ENCODE measurements at regions not wholly inside any gene's neighbourhood (a gene's known extent, or its start where the extent isn't known, plus 50 kb on each side); places are given as distances from the start of the nearest gene placed in this dataset.

DNA sequence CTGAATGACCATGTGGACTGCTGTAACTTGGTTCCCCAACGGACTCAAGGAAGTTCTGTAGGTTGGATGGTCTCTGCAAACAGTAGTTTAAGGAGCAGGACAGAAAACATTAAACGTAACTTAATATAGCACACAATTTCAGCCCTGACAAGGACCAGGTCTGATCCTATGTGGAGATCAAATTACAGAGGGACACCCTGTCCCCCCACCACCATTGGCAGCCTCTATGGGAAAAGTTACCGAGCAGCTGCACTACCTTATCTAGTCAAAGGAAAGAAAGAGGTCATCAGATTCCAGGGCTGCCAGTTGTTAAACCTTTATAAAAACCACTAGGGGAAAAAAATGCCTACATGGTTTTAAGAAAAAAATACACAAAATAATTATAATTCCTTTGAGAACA is 191.5 kb upstream of the RSPO3 start:
- Histone ChIP-seq H3K4ac (ENCODE audit: low read depth, low read length) (no peak overlapping the region), H3K9me1 (ENCODE audit: insufficient read depth, low read length) (no peaks in the 10 kb centered on the region), H3K4me3 (ENCODE audit: insufficient read depth, low read depth, low read length) (no peak overlapping the region), H3K4me2 (ENCODE audit: low read depth, low read length) (no peak overlapping the region), H2BK20ac (ENCODE audit: low read depth, low read length) (no peak overlapping the region), H3K18ac (ENCODE audit: low read depth, low read length) (no peak overlapping the region), H3K14ac (replicated peaks; ENCODE audit: low read depth, low read length) (no peak overlapping the region), H2AK5ac (ENCODE audit: low read depth, low read length) (no peak overlapping the region), H3K9me3 (ENCODE audit: control insufficient read depth, insufficient read depth, low read length) (no peaks in the 10 kb centered on the region), H2BK120ac (ENCODE audit: low read depth, low read length) (no peak overlapping the region), H3K27me3 (ENCODE audit: control insufficient read depth, insufficient read depth, low read length) (no peaks in the 10 kb centered on the region), H3K56ac (ENCODE audit: extremely low read depth, insufficient read depth, low read length) (no peak overlapping the region), H3K36me3 (ENCODE audit: control insufficient read depth, insufficient read depth, low read length) (no peaks in the 10 kb centered on the region), H4K5ac (ENCODE audit: low read depth, low read length) (no peak overlapping the region), H2AFZ (replicated peaks; ENCODE audit: low read length, poor library complexity) (no peak overlapping the region), H3K4me1 (ENCODE audit: control insufficient read depth, insufficient read depth, low read length) (no peaks in the 10 kb centered on the region; the same call in 1 of the 2 replicates), H3K23ac (ENCODE audit: low read depth, low read length) (no peak overlapping the region), H4K8ac (ENCODE audit: low read depth in 2 of 2, low read length in 2 of 2) (no peak overlapping the region), H2BK15ac (ENCODE audit: low read depth, low read length) (no peak overlapping the region; the same call in 2 of the 3 replicates), H3K9ac (ENCODE audit: low read depth, low read length) (no peak overlapping the region), H3K79me1 (ENCODE audit: low read depth in 1 of 2, low read length in 2 of 2) (no peaks in the 10 kb centered on the region), H2BK5ac (ENCODE audit: low read depth, low read length, poor library complexity, severe bottlenecking) (no peak overlapping the region), H4K91ac (ENCODE audit: insufficient read depth, low read depth, low read length) (no peak overlapping the region), H3K27ac (ENCODE audit: insufficient read depth, low read length) (no peak overlapping the region), H4K20me1 (ENCODE audit: insufficient read depth, low read length) (no peaks in the 10 kb centered on the region), H2AK9ac (replicated peaks; ENCODE audit: low read depth, low read length, poor library complexity) (no peak overlapping the region)
- BruUV-seq (replicated peaks): no TSS peak
- intact Hi-C loops (cut with micrococcal nuclease): no loop called here
- WGBS, 2 experiments (ENCODE audit: extremely low coverage in 2 of 2, insufficient read length in 1 of 2): no CpG with 5 or more reads among the region's 3 CpGs
- dilution Hi-C loops (cut with HindIII; ENCODE audit: low sequenced_read_pairs, unreplicated experiment): no loop called here
- CTCF ChIA-PET: no interaction called here
- no peak for DNase-seq
- TF ChIP-seq, protein P1, sequence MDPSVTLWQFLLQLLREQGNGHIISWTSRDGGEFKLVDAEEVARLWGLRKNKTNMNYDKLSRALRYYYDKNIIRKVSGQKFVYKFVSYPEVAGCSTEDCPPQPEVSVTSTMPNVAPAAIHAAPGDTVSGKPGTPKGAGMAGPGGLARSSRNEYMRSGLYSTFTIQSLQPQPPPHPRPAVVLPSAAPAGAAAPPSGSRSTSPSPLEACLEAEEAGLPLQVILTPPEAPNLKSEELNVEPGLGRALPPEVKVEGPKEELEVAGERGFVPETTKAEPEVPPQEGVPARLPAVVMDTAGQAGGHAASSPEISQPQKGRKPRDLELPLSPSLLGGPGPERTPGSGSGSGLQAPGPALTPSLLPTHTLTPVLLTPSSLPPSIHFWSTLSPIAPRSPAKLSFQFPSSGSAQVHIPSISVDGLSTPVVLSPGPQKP (IDR thresholded peaks at IDR 0.05; ENCODE audit: borderline replicate concordance, low read depth, low read length): no peak
- POLR2A ChIA-PET (ENCODE audit: unreplicated experiment): no interaction called here
- in situ Hi-C loops (cut with MboI; ENCODE audit: low sequenced_read_pairs): no loop called here
- ATAC-seq (ENCODE audit: low read depth): no peak
